Renal cortex interstitium (tissue), 11 donors: ENCODE measurements at regions not wholly inside any gene's neighbourhood (a gene's known extent, or its start where the extent isn't known, plus 50 kb on each side); places are given as distances from the start of the nearest gene placed in this dataset.

Experiments used
- DNase-seq, 11 donors: peaks; one replicate each; pipeline ENCODE4 v3.0.0-alpha.2; 2013; ENCODE audit warnings: low read depth in 9 of 11, low spot score in 4 of 11; ENCODE audit errors: extremely low read depth in 1 of 11

DNA sequence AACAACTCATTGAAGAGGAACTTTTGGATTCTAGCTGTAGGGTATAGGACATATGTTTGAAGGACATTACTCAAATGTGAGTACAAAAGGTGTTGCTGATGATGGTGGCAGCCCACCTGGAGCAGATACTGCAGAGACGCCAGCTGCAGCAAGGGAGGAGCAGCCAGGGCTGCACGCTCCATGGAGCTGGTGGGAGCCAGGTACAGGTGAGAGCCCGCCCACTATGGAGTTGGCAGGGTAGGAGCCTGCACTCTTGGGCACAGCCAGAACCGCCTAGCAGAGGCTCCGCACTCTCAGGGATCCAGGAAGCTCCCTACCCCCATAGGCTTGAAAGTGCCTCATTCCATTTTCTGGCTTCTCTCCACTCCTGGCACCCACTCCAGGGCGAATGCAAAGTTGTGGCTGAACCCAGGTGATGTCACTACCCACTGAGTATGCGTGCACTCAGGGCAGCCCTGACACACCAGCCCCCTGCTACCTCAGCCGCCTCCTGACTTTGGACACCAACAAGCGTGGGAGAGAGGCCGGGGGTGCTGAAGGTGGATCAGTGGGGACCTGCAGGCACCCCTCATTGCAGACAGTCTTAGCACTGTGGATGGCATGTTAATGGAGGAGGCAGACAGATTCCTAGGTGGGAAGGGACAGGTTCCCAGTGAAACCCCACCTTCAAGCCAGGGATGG, 761.1 kb downstream of the IPMK start:
- no peak for DNase-seq

DNA sequence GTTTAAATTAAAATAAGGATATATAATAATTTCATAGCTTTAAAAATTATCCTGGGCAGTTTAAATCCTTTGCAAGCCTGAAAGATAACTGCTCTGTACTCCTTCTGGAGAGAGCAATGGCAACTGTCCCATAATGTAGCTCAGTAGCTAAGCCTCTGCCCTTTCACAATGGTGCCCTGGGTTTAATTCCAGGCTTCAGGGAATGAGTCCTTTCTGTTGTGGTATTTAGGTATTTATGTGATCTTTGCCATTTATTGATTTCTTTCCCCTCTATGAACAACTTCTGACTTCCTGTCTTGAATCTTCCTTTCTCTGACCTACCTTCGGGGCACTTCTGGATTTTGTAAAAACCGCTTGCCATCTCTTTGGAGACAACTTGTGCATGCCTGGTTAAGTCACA, 773.2 kb downstream of the IPMK start:
- DNase-seq = no peak

DNA sequence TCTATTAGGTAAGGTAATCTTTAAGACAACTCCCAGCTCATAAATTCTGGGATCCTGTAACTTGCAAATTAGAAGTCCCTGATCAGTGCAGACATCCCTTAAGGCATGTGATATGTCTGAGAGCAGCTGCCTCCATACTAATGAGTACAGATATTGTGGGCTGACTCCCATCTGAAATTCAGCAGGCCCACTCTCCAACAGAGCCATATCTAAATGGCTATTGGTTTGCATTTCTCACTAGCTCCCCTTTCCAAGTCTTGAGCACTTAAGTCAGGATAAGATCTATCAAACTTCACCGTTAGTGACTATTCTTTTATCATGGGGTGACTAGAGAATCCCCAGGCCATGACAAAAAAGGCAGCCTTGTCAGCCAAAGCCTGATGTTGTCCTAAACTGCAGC, 785.4 kb downstream of the IPMK start:
- no peak for DNase-seq

DNA sequence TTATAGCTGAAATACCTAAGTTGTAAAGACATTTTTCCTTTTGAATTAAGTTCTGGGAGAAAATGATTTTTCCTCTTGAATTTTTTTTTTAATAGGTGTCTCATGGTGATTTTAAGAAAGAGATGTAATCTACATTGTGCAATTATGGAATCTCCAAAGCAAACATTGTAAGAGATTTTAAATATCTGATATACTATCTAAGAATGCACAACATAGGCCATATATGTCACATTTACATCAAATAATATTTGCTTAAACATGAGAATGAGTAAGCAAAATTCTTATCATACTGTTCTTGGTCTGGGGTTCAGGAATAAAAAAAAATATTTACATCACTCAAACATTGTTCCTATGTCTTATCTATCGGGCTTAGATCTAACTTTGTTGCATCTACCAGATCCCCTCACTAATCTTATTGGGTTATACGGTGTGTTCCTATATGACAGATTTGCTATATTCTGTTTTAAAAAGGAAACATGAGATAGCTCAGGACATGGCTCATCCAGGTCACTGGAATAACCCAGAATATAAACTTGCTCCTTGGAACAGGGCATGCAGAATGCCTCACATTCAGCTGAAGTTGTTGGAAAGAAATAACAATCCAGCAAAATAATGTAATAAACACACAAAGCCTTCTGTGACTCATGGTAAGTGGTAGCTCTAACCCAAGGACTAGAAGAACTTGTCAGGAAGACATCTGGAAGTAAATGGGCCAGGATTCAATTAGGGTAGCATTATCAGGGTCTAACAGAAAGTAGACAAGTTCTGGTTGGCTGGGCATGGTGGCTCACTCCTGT, 794.7 kb downstream of the IPMK start:
- no peak for DNase-seq

DNA sequence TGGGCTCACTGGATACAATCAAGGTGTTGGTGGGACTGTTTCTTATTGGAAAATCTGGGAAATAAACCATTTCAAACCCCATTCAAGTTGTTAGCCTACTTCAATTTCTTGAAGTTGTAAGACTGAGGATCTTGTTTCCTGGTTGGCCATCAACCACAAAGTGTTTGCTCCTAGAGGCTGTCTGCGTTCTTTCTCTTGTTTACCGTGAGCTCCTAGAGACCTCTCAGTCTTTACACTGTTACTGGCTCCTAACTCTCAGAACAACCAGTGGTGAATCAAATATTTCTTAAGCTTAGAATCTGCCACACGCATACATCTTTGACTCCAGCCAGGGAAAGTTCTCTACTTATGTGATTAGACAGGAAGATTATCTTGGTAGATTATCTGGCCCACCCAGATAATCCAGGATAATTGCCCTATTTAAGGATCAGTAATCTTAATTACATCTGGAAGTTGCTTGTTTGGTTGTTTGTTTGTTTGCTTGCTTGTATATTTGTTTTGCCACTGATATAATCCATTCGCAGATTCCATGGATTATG, 798.7 kb downstream of the IPMK start:
- DNase-seq = no peak

DNA sequence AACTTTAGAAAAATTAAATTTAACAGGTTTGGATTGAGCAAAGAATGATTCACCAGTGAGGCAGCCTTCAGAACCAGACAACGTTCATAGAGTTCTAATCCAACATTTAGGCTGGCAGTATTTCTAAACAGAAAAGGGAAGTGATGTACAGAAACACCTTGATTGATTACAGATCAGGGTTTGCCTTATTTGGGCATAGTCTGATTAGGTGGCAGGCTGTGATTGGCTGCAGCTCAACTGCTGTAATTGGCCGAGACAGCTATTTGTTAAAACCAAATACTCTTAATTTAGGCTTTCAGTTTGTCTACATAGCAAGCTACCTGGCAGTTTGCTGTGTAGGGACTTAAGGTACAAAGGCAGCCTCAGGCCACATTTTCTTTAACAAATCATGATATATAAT, 802.5 kb downstream of the IPMK start:
- DNase-seq = no peak

DNA sequence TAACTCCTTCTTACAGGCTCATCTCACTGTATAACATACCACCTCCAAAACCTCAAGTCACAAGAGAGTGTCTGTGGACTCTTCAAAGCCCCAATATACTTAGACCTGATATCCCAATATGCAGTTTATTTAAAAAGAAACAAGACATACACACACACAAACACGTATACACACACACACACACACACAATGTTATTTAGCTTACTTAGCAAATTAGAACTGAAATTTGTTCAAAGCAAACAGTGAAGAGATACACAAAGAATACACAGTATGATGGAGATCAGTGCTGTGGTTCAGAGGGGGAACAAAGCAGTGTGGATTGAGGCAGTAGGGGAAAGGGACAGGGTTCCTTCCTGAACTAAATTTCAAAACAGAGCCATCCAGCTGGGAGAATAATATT, 807.2 kb downstream of the IPMK start:
- no peak for DNase-seq

DNA sequence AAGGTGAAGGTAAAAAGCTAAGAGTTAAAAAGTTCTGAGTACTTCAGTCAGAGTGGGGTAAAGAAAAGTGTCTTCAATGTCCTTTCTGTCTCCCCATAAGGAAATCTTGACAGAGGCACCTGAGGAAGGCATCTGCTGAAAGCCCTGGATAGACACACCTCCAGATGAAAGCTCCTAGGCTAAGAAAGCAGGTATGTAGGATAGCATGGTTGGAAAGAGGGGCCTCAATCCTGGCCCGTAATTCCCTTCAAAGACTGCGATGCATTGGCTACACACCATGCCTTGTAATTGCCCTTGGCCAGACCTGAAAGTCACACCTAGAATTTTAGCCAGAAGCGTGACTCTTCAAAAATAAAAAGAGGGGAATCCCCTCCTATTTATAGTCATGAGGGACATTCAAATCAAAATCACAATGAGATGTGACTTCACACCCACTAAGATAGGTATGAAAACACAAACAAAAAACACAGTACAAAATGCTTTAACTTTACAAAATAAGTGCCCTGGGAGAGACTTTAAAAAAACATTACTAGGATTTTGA, 809.7 kb downstream of the IPMK start:
- DNase-seq = no peak

DNA sequence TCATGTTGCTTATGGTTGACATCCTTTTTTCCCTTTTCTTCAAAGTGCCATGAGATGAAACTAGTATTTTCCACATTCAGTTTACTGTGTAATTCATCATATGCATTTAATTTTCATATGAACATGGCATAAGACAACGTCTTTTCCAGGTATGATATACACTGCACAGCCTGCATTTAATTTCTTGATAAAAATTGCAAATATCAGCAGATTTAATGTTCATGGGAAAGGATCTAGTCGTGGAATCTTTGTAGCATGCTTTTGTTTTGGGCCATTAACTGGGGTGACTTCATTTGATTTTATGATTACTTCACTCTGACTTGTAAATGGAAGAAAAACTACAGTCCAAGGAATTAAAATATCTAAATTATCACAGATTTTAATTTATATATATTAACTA, 837.3 kb downstream of the IPMK start:
- no peak for DNase-seq

DNA sequence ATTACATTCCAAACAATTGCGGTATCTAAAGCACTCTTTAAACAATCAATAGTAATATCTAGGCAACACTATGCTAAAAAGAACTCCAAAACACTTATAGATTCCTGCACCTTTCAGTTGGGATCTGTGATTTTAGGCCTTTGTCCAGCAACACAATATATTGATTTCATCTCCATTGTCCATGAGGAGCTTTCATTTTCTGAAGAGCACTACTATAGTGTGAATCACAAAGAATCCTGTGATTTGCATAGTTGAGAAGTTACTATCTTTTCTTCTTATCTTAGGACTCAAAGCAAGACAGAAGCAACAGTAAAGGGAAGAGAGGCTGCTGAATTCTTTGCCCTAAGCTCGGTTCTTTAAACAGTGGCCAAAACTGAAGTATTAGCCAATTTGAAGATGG, 846.8 kb downstream of the IPMK start:
- no peak for DNase-seq

DNA sequence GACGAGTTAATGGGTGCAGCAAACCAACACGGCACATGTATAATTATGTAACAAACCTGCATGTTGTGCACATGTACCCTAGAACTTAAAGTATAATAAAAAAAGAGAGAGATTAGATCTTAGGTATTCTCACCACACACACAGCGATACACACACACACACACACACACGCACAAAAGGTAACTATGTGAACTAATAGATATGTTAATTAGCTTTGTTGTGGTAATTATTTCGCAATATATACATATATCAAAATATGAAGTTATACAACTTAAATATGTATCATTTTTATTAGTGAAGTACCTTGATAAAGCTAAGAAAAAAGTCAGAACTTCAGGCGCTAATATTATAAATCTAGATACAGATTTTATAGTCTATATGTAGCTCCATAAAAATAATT, 849.2 kb downstream of the IPMK start:
- DNase-seq = no peak

DNA sequence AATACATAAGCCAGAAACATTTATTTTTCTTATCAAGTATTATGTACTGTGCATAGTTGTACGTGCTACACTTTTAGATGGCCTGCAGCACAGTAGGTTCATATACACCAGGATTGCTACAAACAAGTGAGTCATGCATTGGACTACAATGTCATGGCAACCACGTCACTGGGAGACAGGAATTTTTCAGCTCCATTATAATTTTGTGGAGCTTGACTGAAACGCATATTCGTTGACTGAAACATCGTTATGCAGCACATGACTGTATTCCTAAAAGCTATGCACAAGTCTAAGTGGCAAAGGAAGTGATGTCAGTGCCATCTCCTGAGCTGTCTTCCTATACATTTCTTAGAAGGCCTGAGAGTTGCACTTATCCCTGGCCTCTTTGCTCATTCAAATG, 871.8 kb downstream of the IPMK start:
- DNase-seq = no peak

DNA sequence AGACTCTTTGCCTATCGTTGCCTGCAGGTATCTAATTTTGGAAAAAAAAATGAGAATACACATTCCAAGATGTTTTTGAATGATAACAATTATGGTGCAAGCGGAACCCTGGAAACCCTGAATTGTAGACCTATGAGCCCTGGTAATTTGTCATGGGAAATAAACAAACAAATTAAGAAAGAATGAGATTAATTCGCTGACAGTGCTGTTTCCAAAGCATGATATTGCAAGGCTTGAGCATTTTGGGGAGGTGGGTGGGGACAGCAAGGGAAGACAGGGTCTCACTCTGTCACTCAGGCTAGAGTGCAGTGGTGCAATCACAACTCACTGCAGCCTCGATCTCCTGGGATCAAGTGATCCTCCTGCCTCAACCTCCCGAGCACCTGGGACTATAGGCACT, 900.3 kb downstream of the IPMK start:
- no peak for DNase-seq

DNA sequence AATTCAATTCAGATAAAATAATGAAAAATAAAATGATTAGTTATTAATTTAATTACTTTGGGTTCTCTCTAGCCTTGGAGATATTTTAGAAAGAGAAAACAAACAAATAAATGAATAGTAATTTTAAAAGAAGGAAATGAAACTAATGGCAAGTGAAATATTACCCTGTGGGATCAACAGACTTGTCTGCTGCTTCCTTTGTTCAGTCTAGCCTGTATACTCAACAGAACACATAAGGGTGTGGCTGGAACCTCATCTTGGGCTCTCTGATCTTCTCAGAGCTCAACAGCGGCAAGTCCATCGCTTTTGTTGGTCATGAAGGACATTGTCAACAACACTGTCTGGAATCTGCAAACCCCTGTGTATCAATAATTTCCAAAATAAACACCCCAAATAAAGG, 904.9 kb downstream of the IPMK start:
- no peak for DNase-seq

DNA sequence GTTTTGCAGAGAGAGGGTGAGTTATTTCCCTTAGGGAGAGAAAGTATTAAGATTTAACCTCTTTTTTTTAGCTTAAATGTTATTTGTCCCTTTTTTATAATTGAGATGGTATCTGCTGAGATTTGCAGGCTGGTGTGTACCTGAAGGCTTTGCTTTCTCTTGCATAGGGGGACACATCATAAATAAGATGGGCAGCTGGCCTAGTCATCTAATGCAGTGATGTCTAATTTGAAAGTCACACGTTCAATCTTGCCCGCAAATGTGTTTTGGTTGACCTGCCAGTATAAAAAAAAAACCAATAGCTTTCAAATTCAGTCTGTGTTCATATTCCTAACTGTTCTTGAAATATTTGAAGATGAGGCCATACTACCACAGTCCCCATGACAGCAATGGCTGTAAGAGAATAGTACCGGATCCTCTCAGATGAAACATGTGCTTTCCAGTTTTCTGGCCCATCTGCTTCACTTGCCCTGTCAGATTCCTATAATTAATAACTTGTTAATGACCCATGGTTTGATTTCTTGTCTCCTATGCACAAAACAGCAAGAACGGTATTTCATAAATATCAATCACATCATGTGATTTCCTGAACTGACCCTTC, 914.2 kb downstream of the IPMK start:
- DNase-seq = no peak

DNA sequence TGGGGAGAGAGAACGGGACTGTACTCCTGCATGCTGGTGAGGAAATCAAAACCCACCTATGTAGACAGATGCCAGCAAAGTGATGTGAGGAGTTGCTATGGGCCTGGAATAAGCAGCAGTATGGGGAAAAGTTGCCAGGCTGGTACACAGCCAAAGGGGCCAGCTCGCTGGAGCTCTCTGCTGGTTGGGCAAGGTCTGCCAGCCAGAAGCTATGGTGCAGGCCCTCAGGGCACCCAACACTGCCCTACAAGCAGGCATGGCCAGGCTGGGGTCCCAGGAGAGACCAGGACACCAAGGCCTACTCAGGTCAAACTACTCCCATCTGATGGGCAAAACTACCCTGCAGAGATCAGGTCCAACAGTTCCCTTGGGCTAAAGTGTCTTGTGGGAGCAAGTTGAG, 916.6 kb downstream of the IPMK start:
- no peak for DNase-seq

DNA sequence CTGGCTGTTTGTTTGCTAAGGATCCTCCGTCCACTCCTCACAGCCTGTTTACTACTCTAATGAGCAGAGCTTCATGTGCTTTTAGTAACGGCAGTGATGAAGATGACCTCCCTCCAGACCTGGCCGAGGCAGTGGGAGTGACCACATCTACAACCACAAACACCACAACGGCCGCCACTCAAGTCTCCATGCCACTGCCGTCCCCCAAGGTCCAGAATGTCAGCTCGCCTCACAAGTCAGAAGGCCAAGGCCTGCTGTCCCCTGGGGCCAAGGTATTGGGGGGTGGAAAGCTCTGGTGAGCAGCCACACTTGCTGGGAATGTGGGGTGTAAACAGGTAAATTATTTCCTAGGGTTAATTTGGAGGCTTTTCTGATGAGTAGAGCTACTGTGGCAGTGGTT, 926.4 kb downstream of the IPMK start:
- DNase-seq = no peak

DNA sequence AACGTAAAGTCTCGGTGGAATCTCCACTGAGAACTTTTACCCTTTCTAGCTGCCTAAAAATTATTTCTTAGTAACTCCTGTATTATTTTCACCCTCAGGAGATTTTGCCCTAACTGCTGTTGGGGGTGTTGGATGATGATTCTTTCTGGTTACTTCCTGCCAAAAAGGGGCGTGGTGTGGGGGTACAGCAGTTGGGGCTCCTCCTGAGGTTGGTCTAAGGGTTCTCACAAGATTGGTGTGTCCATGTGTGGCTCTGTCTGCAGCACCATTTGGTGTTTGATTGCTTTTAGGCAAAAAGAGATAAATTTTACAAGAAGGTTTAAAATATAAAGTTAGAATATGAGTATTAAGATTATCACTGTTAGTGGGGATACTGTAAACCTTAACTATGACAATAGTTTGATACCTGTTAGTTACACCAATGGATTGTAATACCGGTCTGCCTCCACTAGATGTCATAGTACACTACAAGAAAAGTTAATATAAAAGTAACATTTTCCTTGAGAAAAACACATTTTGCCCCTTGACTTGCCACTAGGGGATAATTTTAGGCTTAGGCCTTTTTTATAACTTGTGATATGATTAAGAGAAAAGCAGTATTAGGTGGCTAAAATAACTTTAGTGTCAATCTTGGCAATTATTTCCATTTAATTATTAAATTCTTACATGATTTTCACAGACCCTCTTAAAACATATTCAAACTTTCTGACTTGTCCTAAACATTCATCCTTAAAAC, 928.7 kb downstream of the IPMK start:
- peak in 6 of 11 donors; percentile 7 to 28 (median 12) for DNase-seq

DNA sequence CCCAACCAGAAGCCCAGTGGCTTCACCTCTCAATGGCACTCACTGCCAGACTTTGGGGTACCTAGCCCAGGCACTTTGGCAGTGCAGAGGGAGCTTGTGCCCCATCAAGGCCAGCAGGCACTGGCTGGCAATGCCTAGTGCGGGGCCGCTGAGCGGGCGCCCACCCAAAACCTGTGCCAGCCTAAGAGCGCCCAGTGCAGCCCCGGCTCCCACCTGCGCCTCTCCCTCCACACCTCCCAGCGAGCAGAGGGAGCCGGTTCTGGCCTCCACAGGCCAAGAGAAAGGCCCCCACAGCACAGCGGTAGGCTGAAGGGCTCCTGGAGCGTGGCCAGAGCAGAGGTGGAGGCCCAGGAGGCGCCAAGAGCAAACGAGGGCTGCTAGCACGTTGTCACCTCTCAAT, 930.8 kb downstream of the IPMK start:
- no peak for DNase-seq
